ENCODE measurements at regions not wholly inside any gene's neighbourhood (a gene's known extent, or its start where the extent isn't known, plus 50 kb on each side); places are given as distances from the start of the nearest gene placed in this dataset.
A peak's percentile ranks its signal among the peaks of the same experiment; 100 is the strongest.
"Not testable (repeated sequence)": the region's sequence is repeated elsewhere in the genome, so short reads cannot be mapped to it uniquely, and the experiment has no call there.

GRCh38 chr5:18764161-18764560, 1129.9 kb downstream of the TAF11L14 start:
- TF ChIP-seq JUND (IDR thresholded peaks at IDR 0.05; ENCODE audit: low read depth): no peak
- DNase-seq (ENCODE audit: low read depth in 1 of 2, low spot score in 1 of 2): no peak

GRCh38 chr5:18765304-18765703, 1131.0 kb downstream of the TAF11L14 start:
- TF ChIP-seq JUND (IDR thresholded peaks at IDR 0.05; ENCODE audit: low read depth): no peak
- no peak for DNase-seq (ENCODE audit: low read depth in 1 of 2, low spot score in 1 of 2)
- in situ Hi-C loops (cut with HindIII; ENCODE audit: low pct_unique_long_range_greater_than_20kb, low sequenced_read_pairs): no loop called here

More at GRCh38 chr5:18764161-18764560, 1129.9 kb downstream of the TAF11L14 start:
- in situ Hi-C loops (cut with HindIII; ENCODE audit: low pct_unique_long_range_greater_than_20kb, low sequenced_read_pairs): no loop called here

- in situ Hi-C loops (cut with HindIII; ENCODE audit: low pct_unique_long_range_greater_than_20kb, low sequenced_read_pairs): no loop called here
- TF ChIP-seq JUND (IDR thresholded peaks at IDR 0.05; ENCODE audit: low read depth): no peak
- no peak for DNase-seq (ENCODE audit: low read depth in 1 of 2, low spot score in 1 of 2)
Measured at GRCh38 chr5:18771097-18771610, 1136.9 kb downstream of the TAF11L14 start.

- in situ Hi-C loops (cut with HindIII; ENCODE audit: low pct_unique_long_range_greater_than_20kb, low sequenced_read_pairs): no loop called here
- DNase-seq (ENCODE audit: low read depth in 1 of 2, low spot score in 1 of 2): peak; percentile 20 to 78
Measured at GRCh38 chr5:18772475-18772874, 1138.2 kb downstream of the TAF11L14 start.

GRCh38 chr5:18778225-18778624, 1144.0 kb downstream of the TAF11L14 start:
- DNase-seq (ENCODE audit: low read depth in 1 of 2, low spot score in 1 of 2): no peak
- in situ Hi-C loops (cut with HindIII; ENCODE audit: low pct_unique_long_range_greater_than_20kb, low sequenced_read_pairs): no loop called here
- no peak for TF ChIP-seq JUND (IDR thresholded peaks at IDR 0.05; ENCODE audit: low read depth)

More at GRCh38 chr5:18772475-18772874, 1138.2 kb downstream of the TAF11L14 start:
- no peak for TF ChIP-seq JUND (IDR thresholded peaks at IDR 0.05; ENCODE audit: low read depth)

GRCh38 chr5:18789218-18789998, 1155.1 kb downstream of the TAF11L14 start:
- DNase-seq (ENCODE audit: low read depth in 1 of 2, low spot score in 1 of 2): no peak
- in situ Hi-C loops (cut with HindIII; ENCODE audit: low pct_unique_long_range_greater_than_20kb, low sequenced_read_pairs): no loop called here
- TF ChIP-seq JUND (IDR thresholded peaks at IDR 0.05; ENCODE audit: low read depth): no peak

- no peak for TF ChIP-seq JUND (IDR thresholded peaks at IDR 0.05; ENCODE audit: low read depth)
- DNase-seq (ENCODE audit: low read depth in 1 of 2, low spot score in 1 of 2): no peak
- in situ Hi-C loops (cut with HindIII; ENCODE audit: low pct_unique_long_range_greater_than_20kb, low sequenced_read_pairs): no loop called here
Measured at GRCh38 chr5:18792145-18792544, 1157.9 kb downstream of the TAF11L14 start.

GRCh38 chr5:18797222-18797621, 1163.0 kb downstream of the TAF11L14 start:
- no peak for DNase-seq (ENCODE audit: low read depth in 1 of 2, low spot score in 1 of 2)
- TF ChIP-seq JUND (IDR thresholded peaks at IDR 0.05; ENCODE audit: low read depth): no peak
- in situ Hi-C loops (cut with HindIII; ENCODE audit: low pct_unique_long_range_greater_than_20kb, low sequenced_read_pairs): no loop called here

GRCh38 chr5:18798058-18798457, 1163.8 kb downstream of the TAF11L14 start:
- TF ChIP-seq JUND (IDR thresholded peaks at IDR 0.05; ENCODE audit: low read depth): no peak
- DNase-seq (ENCODE audit: low read depth in 1 of 2, low spot score in 1 of 2): no peak
- in situ Hi-C loops (cut with HindIII; ENCODE audit: low pct_unique_long_range_greater_than_20kb, low sequenced_read_pairs): no loop called here

GRCh38 chr5:18799482-18800128, 1165.3 kb downstream of the TAF11L14 start:
- DNase-seq (ENCODE audit: low read depth in 1 of 2, low spot score in 1 of 2): no peak
- in situ Hi-C loops (cut with HindIII; ENCODE audit: low pct_unique_long_range_greater_than_20kb, low sequenced_read_pairs): no loop called here
- TF ChIP-seq JUND (IDR thresholded peaks at IDR 0.05; ENCODE audit: low read depth): no peak

GRCh38 chr5:18800293-18801025, 1166.2 kb downstream of the TAF11L14 start:
- DNase-seq (ENCODE audit: low read depth in 1 of 2, low spot score in 1 of 2): no peak
- no peak for TF ChIP-seq JUND (IDR thresholded peaks at IDR 0.05; ENCODE audit: low read depth)
- in situ Hi-C loops (cut with HindIII; ENCODE audit: low pct_unique_long_range_greater_than_20kb, low sequenced_read_pairs): no loop called here

- DNase-seq (ENCODE audit: low read depth in 1 of 2, low spot score in 1 of 2); in situ Hi-C loops (cut with HindIII; ENCODE audit: low pct_unique_long_range_greater_than_20kb, low sequenced_read_pairs): not testable (repeated sequence)
Measured at GRCh38 chr5:18801413-18801812, 1167.2 kb downstream of the TAF11L14 start.

- in situ Hi-C loops (cut with HindIII; ENCODE audit: low pct_unique_long_range_greater_than_20kb, low sequenced_read_pairs): no loop called here
- DNase-seq (ENCODE audit: low read depth in 1 of 2, low spot score in 1 of 2): no peak
- TF ChIP-seq JUND (IDR thresholded peaks at IDR 0.05; ENCODE audit: low read depth): no peak
Measured at GRCh38 chr5:18802336-18802735, 1168.1 kb downstream of the TAF11L14 start.

All from T47D (cell line).